NAMALWA (cell line): ENCODE measurements at regions not wholly inside any gene's neighbourhood (a gene's known extent, or its start where the extent isn't known, plus 50 kb on each side); places are given as distances from the start of the nearest gene placed in this dataset.

Source experiments
- DNase-seq: peaks from one replicate; pipeline ENCODE4 v3.0.0-alpha.2; 2015; ENCODE audit warnings: low spot score

DNA sequence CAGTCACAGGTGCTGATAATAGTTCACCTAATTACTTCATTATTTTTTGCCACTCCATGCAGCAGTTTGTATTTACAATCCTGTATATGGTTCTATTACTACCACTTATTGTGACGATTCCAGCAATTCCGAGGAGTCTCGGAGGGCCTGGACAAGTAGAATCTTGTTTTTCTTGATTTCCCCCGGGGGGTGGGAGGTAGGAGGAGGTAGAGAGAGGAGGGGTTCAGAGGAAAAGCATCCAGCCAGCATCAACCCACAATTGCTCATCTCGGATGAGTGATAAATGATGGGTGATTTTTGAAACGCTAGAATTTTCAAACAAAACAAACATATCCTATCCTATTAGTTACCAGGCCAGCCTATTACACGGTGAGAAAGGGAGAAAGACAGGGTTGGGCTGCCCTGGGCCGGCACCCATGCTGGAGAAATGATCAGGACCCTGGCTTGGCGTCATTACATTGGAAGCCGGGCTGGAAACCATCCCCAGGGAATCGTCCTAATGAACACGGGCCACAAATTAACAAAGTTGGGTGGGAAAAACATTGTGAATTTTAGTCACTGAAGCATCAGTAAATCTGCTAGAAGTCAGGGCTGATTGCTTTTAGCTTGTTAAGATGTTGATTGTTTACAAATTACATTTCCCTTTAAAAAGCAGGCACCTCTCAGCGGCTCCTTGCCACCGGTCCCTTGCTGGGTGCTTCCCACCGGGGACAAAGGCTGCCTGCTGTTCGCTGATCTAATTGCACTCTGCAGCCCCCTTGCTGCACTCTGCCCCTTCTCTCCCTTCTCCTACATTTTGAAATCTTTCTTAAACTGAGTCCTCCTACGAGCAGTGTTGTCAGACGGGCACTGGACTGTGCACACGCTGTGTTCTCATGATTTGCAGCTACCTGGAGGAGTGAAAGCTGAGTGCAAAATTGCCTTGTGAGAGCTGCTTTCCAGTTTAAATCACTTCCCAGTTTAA lies 95.5 kb downstream of the FAM204A start:
- DNase-seq, result no peak

DNA sequence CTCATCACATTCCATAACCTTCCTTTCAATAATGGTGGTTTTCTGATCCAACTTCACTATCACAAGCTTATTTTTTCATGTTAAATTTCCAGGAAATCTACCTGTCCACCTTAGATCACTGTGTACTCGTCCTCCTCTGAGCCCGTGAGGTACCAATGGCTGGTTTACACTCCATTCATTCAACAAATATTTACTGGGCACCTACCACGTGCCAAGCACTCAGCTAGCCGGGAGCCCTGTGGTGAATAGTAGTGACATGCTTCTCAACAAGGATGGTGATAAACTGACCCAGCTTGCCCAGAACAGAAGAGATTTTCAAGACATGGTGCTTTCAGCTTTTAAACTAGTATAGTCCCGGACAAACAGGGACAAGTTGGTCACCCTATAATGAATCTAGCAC lies 98.2 kb downstream of the FAM204A start:
- no peak for DNase-seq

DNA sequence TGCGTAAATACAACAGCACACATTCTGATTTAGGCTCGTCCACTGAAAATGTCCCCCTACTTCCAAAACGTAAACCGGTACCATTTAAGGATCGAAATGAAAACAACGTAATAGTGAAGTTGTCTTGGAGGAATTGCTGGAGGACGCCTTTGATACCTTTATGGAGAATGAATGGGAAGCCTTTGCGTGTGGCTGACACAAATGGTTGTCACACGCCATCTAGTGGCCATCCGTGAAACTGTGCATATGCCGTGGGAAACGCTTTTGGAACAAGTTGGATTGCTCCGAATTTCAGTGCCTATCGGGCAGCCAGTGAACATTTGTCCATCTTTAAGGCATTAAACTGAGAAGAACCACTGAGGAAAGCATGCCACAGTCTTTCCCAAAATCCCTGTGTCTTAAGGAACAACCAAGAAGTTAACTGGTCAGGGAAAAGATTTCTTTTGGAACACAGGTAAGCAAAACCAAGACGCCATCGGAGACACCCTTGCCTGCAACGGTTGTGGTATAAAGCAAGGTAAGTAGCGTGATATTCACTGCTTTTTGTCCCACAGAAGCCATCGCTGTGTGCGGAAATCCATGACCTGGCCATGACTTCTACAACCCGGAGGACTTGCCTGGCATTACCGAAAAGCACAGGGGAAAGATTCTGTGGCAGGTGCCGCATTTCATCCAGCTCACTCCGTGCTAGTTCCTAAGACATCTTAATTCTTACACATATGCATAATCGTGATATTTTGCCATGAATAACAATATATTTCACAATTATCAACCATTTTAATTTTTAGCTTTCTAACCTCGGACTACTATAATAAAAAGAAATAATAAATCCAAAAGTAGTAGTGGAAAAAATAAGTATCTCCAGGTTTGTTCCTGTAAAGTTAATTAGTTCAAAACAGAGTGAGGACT lies 100.6 kb downstream of the FAM204A start:
- peak; percentile 75 for DNase-seq

DNA sequence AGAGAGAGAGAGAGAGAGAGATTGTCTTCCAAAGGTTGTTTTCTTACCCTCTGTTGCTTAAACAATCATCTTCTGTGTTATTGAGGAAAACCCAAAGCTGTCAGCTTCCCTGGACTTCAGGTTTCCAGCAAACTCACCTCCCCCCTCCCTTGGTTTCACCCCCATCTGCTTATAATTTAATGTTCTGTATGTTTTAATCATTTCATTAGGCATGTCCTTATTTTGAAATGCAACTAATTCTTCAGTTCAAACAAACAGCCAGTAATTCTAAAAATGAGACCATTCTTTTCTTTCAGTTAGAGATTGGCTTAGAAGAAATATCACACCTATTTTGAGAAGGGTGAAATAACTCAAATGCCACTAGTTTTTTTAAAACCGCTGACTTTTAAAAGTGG lies 102.9 kb downstream of the FAM204A start:
- DNase-seq, result no peak

DNA sequence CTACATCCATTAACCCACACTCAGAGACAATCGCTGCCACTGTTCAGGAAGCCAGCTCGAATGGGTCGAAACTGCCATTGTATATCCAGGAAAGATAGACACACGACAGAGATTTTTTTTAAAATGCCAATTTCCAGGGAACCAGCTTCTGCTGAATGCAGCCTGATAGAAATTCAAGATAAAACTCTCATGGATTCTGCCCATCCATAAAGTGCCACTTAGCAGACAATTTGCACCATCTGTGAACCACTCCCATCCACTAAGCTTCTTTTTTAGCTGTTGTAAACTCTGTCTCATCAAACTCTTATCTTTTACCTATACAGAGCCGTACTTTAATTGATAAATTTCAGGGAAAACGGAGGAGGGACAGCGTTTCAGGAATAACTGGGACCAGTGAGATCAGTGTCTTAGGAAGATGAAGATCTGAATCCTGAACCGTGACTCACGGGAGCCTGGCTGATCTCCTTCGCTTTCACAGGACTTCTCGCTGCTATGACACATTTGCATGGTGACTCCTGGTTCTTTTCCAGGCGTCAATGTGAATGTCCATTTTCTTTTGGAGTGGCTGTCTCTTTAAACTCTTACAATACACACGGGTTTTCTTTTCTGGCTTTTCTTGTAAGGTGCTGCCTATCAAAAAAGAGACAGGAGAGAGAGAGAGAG lies 103.4 kb downstream of the FAM204A start:
- DNase-seq, result no peak

DNA sequence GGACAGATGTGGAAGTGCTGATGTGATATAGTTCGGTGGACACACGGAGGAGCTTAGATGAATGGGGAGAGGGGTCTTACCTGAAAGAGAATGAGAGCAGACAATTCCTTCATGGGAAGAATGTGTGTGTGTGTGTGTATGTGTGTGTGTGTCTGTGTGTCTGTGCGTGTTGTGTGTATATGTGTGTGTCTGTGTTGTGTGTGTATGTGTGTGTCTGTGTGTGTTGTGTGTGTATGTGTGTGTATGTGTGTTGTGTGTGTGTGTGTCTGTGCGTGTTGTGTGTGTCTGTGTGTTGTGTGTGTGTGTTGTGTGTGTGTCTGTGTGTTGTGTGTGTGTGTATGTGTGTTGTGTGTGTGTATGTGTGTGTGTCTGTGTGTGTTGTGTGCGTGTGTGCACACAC lies 104.2 kb downstream of the FAM204A start:
- DNase-seq, result no peak

DNA sequence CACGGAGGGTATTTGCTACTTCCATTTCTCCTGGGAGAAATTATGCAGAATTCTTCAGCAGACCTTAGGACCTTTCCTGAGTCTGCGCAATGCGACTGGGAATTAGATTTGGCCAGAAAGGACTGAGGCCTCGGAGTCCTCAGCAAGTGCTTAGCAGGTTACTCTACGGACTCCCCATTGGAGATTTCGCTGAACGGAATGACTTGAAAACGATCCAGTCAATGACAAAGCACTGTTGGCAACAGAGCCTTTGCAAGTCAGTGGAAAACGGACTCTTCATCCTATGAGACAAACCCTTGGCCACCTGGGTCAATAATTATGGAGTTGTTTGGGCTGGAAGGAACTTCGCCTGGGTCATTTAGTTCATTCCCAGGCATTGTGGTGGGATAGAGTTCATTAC lies 107.4 kb downstream of the FAM204A start:
- no peak for DNase-seq

DNA sequence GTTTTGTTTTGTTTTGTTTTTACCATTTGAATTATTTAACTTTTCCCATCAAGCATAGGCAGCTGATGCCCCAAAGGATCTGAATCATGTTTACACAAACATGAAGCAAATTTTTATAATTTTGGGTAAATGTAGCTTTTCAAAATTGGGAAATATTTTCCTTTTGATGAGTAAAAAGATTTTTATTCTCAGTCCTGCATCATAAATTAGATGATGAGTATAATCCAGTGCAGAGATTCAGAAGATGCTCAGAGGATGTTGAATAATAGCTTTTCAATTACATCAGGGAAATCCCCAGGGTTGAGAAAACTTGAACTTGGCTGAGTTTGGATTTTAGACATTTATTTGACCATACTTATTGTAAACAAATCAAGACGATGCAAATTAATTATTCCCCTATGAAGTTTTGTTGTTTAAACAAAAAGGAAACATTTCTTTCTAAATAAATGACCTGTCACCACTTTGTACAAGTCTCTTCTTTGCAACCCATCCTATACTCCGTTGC lies 121.7 kb downstream of the FAM204A start:
- DNase-seq, result no peak

DNA sequence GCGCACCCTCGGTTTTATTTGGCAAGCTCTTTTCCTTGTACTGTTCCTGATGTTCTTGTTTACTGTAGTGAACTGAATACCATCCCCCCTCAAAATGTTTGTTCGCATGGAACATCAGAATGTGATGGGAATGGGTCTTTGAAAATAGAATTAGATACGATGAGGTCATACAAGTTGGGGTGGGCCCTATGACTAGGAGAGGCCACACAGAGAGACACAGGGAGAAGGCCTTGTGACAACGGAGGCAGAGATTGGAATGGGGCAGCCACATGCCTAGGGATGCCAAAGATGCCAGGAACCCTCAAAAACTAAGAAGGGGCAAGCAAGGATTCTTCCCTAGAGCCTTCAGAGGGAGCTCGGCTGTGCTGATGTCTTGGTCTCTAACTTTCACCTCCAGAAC lies 123.6 kb downstream of the FAM204A start:
- no peak for DNase-seq

DNA sequence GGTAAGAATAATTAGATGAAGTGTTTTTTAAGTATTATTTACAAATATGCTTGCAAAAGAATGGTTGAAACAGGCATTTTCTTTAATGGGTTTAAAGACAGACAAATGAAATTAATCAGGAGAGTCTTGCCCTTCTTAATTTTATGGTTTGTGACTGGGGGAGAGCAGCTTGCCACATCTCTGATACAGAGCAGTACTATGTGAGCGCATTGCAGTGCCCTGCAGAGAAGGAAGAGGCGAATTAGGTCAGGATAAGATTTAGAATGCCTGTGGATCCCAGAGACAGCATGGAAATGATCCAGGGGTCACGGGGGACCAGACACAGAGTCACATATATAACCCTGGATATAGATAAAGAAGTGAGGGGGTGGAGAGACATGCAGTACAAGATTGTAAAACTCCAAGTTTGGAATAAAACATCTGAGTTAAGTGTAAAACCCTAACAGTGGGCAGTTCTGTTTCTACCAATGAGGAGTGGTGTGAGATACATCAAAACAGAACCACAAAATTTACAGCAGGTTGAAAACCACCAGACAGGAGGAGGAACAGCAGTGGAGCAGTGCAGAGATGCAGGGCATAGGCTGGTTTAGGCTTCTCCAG lies 125.5 kb downstream of the FAM204A start:
- no peak for DNase-seq

DNA sequence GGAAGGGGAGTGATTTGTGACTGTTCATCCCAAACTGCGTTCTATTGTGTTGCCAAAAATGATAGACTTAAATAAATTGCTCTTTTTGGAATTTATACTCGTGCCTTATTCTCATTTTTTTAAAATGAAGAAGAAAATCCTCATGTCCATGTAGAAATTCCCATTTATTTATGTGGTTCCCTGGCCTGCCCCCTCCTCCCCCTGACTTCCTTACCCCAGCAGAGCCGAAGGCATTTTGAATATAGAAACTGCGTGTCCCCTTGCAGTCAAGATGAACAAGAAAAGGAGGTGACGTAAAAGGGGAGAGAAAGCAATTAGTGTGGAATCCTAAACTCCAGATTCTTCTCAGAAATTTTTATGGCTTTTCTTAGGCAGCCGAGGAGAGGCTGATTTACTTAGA lies 126.1 kb downstream of the FAM204A start:
- no peak for DNase-seq

DNA sequence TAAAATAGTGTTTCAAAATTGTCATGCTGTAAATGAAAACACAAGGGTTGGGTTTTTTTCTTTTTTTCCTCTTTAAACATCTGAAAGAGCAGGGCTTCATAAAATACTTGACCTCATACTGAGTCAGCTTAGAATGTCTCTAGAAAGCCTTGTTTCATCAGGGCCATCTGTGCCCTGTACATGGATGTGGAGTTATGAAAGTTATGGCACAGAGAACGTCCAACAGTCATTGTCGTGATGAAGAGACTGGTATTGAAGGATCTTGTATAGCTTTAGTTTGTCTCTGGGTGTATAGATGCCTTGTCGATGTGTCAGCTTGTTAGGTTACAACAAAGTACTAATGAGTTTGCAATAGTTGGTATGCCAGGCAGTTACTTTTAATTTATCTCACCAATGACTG lies 127.3 kb downstream of the FAM204A start:
- DNase-seq, result no peak

DNA sequence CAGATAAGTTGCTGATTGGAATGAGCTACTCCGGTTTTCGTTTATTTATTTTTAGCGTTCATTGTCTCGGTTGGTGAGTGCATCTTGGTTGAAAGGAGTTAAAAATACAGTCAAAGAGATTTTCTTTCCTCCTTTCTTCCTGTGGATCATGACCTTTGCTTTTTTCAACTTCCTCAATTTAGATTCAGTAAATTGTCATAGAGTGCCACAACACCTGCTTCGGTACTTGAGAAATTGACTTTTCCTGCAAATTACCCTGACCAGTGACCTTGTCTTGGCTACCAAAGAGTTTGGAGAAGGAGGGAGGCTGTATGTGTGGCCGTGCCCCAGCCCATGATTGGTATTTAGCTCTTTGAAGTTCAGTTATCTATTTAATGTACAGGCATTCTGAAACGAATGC lies 128.7 kb downstream of the FAM204A start:
- no peak for DNase-seq

DNA sequence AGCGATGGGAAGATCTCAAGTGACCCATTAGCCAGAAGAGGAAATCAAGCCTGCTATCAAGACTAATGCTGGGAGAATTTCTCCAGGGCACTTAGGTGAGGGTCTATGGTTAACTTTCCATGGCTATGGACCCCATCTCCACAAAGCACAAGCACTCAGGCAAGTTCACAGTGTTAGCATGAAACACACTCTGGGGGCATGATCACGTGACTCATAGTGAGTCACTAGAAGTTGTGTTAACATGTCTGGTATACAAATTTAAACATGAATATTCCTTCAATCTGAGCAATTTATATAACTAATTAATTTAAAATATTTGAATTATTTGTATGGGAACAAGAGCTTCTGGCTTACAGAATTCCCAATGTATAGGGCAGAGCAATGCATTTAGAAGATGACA lies 131.8 kb downstream of the FAM204A start:
- DNase-seq, result no peak

DNA sequence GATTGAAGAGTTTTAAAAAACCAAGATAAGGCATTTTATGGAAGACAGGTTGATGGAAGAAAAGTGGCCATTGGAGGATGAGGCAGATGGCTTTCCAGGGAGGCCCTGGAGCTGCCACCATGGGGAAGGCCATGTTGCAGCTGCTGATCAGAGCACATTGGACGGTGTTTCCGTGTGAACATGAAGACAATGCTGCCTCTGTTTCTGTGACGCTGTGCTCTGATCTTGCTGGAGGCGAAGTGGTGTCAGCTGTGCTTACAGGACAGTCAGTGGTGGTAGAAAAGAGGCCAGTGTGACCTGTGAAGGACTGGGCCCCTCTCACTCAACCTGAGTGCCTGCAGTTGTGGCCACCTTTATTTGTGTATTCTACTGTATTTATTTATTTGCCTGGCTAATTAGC lies 132.9 kb downstream of the FAM204A start:
- no peak for DNase-seq

DNA sequence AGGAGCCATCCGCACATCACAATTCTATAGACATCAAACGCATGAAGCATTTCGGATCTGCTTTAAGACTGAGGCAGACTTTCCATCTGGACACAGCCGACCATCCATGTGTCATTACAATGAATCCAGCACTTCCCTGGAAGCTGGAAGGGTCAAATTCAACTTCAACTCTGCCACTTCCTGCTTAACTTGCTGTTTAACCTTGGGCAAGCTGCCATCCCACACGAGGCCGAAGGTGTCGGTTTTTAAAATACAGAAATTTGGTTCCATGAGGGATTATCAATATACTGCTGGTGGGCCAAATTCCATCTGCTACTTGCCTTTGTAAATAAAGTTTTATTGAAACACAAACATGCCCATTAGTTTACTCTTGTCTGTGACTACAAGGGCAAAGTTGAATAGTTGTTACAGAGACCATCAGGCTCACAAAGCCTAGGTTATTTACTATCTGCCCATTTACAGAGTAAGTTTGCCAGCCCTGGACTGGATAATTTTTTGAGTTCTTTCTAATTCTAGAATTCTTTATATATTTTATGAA lies 134.6 kb downstream of the FAM204A start:
- no peak for DNase-seq

DNA sequence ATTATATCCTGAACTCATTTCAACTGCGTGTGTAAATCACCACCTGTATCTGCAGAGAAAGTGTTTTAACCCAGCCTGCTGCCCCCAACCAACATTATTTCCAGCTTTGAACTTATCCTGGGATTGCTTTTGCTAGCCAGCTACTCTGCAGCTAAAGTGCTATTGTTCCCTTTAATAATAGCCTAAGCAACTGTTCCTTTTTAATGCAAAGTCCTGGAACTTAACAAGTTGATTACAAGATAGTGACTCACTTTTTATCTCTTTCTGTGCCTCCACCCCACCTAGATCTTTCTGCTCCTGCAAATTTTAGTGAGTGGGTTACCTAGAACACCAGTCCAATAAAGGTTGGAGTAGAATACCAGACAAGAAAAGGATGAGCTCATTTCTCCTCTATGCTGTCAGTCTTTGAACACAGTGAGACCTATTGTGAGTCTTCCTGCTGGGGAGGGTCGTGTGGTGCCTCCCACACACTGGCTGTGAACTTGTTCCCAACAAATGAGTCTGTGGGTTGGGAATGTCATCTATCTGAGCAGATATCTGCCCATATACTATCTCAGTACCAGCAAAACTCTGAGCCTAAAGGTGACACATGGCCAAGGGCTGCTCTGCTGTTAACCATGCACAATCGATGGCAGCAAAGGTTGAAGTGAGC lies 137.7 kb downstream of the FAM204A start:
- no peak for DNase-seq

DNA sequence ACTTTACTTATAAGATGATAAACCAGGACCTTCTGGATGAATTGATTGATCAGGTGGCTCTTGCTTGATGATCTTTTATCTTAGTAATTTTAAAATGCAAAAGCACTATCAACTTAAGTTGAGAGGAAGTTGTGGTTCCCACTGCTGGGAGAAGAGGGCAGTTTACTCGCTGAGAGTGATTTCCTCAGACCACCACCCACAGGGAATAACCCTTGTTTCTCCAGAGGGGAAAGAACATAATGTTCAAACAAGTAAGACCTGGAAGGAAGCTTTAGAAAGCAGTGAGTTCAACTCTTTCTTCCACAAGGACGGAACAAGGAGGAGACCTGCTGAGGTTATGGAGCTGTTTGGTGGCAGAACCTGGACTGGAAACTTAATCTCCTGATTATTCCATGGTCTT lies 138.7 kb downstream of the FAM204A start:
- no peak for DNase-seq

DNA sequence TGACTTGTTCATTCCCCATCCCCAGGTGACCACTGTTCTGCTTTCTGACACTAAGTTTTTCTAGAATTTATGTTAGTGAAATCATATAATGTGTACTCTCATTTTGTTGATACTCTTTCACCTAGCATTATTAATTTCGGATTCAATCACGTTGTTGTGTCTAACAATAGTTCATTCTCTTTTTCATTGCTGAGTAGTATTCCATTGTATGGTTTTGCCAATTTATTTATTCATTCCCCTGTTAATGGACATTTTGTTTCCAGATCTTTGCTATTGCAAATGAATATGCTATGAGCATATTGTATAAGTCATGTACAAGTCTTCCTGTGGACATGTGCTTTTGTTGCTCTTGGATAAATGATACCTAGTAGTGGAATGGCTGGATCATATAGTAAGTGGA lies 146.4 kb downstream of the FAM204A start:
- no peak for DNase-seq

DNA sequence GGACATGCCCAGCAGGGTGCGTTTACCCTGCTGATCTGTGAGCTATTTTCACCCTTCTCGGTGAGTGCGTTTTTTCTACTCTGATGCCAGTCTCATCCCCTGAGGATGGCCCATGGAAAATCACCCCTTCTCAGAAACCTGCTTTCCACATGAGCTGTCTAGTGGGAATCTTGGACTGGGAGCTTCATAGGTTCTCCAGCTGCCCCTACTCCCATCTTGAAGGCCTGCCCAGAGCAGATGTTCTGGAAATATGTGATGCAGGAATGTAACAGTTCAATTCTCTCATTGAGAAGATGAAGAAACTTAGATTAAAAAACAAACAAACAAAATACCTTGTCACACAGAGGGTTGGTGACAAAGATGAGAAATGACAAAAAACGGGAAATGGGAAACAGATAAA lies 146.9 kb upstream of the RAB11FIP2 start:
- no peak for DNase-seq

DNA sequence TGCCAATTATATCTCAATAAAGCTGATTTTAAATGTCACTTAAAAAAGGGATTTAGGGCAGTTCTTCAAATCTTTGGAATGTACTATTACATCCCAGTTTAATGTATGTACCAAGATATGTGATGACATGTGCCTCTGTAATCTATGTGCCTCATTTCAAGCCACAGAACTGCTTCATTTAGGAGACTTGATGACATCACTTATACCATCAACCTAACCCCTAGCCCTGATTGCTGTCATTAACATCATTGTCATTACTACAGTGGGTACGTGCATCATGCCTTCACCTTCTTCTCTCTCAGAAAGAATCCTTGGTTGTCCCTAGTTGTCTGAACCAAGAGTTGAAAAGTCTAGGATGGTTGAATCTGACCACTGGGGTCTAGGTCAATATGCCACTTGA lies 134.3 kb upstream of the RAB11FIP2 start:
- no peak for DNase-seq
